HCT116 (cell line): ENCODE measurements at regions not wholly inside any gene's neighbourhood (a gene's known extent, or its start where the extent isn't known, plus 50 kb on each side); places are given as distances from the start of the nearest gene placed in this dataset.

ENCODE experiments used
- ATAC-seq: fragments of 200-7000 bp; cut with Tn5 transposase; 2 replicates; pipeline ENCODE4 v1.9.1; 2020; ENCODE audit warnings: mild to moderate bottlenecking, moderate library complexity
- BruUV-seq: library from RNA; stranded (reverse); fragments of 400-500 nt; replicated peaks from 2 replicates; lab custom pipeline; 2021; lab: Mats Ljungman, UMichigan
- CTCF ChIA-PET: fragments of 300-600 bp; sonication (Branson Sonifier 250); formaldehyde crosslinking; loops from one replicate; lab custom pipeline; 2021; ENCODE audit warnings: antibody characterized with exemption; lab: Charles Lee
- POLR2A ChIA-PET: fragments of 300-600, 350-600 bp; sonication (Branson Sonifier 250); formaldehyde crosslinking; loops from one replicate; lab custom pipeline; 2021; ENCODE audit warnings: antibody characterized with exemption; lab: Charles Lee
- RAD21 ChIA-PET, 2 experiments: fragments of 300-600 bp; sonication (Branson Sonifier 250); formaldehyde crosslinking; loops; one replicate each; lab custom pipeline; 2023; ENCODE audit warnings: low total read pairs in 2 of 2; ENCODE audit not compliant: uncharacterized antibody in 2 of 2, unreplicated experiment in 2 of 2, low non-redundant PET in 1 of 2; lab: Charles Lee
- DNase-seq: peaks from one replicate; pipeline ENCODE4 v3.0.0-alpha.2; 2010; ENCODE audit warnings: low read depth, low spot score
- H2AFZ ChIP-seq: fragments of 200-600 bp; shearing (Covaris generic), sonication (generic); 2 replicates; pipeline ENCODE4 v1.6.1; 2017; ENCODE audit warnings: low read depth, mixed run types, mixed read lengths, antibody characterized with exemption, low read length; ENCODE audit not compliant: poor library complexity, severe bottlenecking
- H3K27ac ChIP-seq: 2 replicates; pipeline ENCODE4 v1.5.1; 2012; ENCODE audit warnings: low read depth, low read length
- H3K27me3 ChIP-seq: fragments of 200-600 bp; sonication (generic); 2 replicates; pipeline ENCODE4 v1.6.1; 2016; ENCODE audit warnings: mixed run types, low read length, mixed read lengths; ENCODE audit not compliant: insufficient read depth
- H3K36me3 ChIP-seq, 2 experiments: fragments of 200-500 bp in 1 of 2; fragments of 200-600 bp in 1 of 2; sonication (Bioruptor generic) in 1 of 2; sonication (generic) in 1 of 2; 2 replicates each; pipeline versions ENCODE4 v1.5.1 to v1.6.1; 2014 to 2016; ENCODE audit warnings: low read length in 2 of 2, inconsistent platforms in 1 of 2, mixed read lengths in 1 of 2, mixed run types in 1 of 2; ENCODE audit not compliant: insufficient read depth in 2 of 2, control insufficient read depth in 1 of 2
- H3K4me1 ChIP-seq, 2 experiments: fragments of 200-600 bp in 1 of 2; sonication (generic) in 1 of 2; 2 replicates each; pipeline versions ENCODE4 v1.5.1 to v1.6.1; 2012 to 2017; ENCODE audit warnings: low read length in 2 of 2, inconsistent platforms in 1 of 2, mild to moderate bottlenecking in 1 of 2, mixed read lengths in 1 of 2, mixed run types in 1 of 2, moderate library complexity in 1 of 2; ENCODE audit not compliant: insufficient read depth in 2 of 2, control insufficient read depth in 1 of 2
- H3K4me2 ChIP-seq: fragments of 200-600 bp; sonication (generic); 2 replicates; pipeline ENCODE4 v1.6.1; 2017; ENCODE audit warnings: mixed run types, low read length, mixed read lengths
- H3K4me3 ChIP-seq, 2 experiments: fragments of 200-600 bp in 1 of 2; sonication (generic) in 1 of 2; replicated peaks in 1 of 2; 2 replicates each; pipeline ENCODE4 v1.5.1; 2011 to 2016; ENCODE audit warnings: low read length in 2 of 2, control low read depth in 1 of 2, low read depth in 1 of 2, mild to moderate bottlenecking in 1 of 2, mixed read lengths in 1 of 2, mixed run types in 1 of 2
- H3K79me2 ChIP-seq: fragments of 200-600 bp; sonication (generic); 2 replicates; pipeline ENCODE4 v1.6.1; 2017; ENCODE audit warnings: mild to moderate bottlenecking, mixed run types, low read length, moderate library complexity, mixed read lengths; ENCODE audit not compliant: insufficient read depth
- H3K9ac ChIP-seq: fragments of 200-600 bp; sonication (generic); 2 replicates; pipeline ENCODE4 v1.6.1; 2016; ENCODE audit warnings: low read length, mixed read lengths
- H3K9me2 ChIP-seq: fragments of 200-600 bp; sonication (generic), shearing (Covaris generic); 2 replicates; pipeline ENCODE4 v1.6.1; 2017; ENCODE audit warnings: mixed run types, mild to moderate bottlenecking, moderate library complexity; ENCODE audit not compliant: insufficient read depth
- H3K9me3 ChIP-seq, 2 experiments: fragments of 200-500 bp in 1 of 2; fragments of 200-600 bp in 1 of 2; sonication (Bioruptor generic) in 1 of 2; sonication (generic) in 1 of 2; 2 replicates each; pipeline ENCODE4 v1.6.1; 2014 to 2017; ENCODE audit warnings: low read length in 2 of 2, mixed read lengths in 2 of 2, inconsistent platforms in 1 of 2, low read depth in 1 of 2, mild to moderate bottlenecking in 1 of 2, mixed run types in 1 of 2, moderate library complexity in 1 of 2; ENCODE audit not compliant: control insufficient read depth in 1 of 2, insufficient read depth in 1 of 2
- H4K20me1 ChIP-seq: fragments of 200-600 bp; sonication (generic), shearing (Covaris generic); 2 replicates; pipeline ENCODE4 v1.6.1; 2017; ENCODE audit warnings: mixed run types, mild to moderate bottlenecking, moderate library complexity; ENCODE audit not compliant: insufficient read depth
- CBX3 ChIP-seq: IDR thresholded peaks from 2 replicates; pipeline ENCODE4 v1.6.1; 2012; ENCODE audit warnings: low read depth
- CEBPB ChIP-seq: IDR thresholded peaks from 2 replicates; pipeline ENCODE4 v1.6.1; 2012; ENCODE audit warnings: low read depth
- CTCF ChIP-seq, 3 experiments: fragments of 200-600 bp in 1 of 3; sonication (generic) in 1 of 3; IDR thresholded peaks in 2 of 3; conservative IDR thresholded peaks in 1 of 3; 2 replicates each; pipeline ENCODE4 v1.5.1; 2012 to 2017; ENCODE audit warnings: low read depth in 2 of 3, low read length in 2 of 3, antibody characterized with exemption in 1 of 3, borderline replicate concordance in 1 of 3, control low read depth in 1 of 3, mild to moderate bottlenecking in 1 of 3, mixed read lengths in 1 of 3, mixed run types in 1 of 3, moderate library complexity in 1 of 3; ENCODE audit not compliant: insufficient read depth in 1 of 3
- ELF1 ChIP-seq: IDR thresholded peaks from 2 replicates; pipeline ENCODE4 v1.6.1; 2012; ENCODE audit warnings: low read depth, borderline replicate concordance
- EZH2 ChIP-seq: fragments of 200-600 bp; sonication (generic); IDR thresholded peaks from 2 replicates; pipeline ENCODE4 v1.6.1; 2017; ENCODE audit warnings: antibody characterized with exemption, mixed run types
- EZH2phosphoT487 ChIP-seq: fragments of 200-600 bp; IDR thresholded peaks from 2 replicates; pipeline ENCODE4 v1.6.1; 2018; ENCODE audit warnings: antibody characterized with exemption, borderline replicate concordance
- FOSL1 ChIP-seq: IDR thresholded peaks from 2 replicates; pipeline ENCODE4 v1.6.1; 2012; ENCODE audit warnings: low read depth
- JUND ChIP-seq: IDR thresholded peaks from 2 replicates; pipeline ENCODE4 v1.6.1; 2012
- MAX ChIP-seq: IDR thresholded peaks from 2 replicates; pipeline ENCODE4 v1.6.1; 2012
- POLR2A ChIP-seq: IDR thresholded peaks from 2 replicates; pipeline ENCODE4 v1.7.0; 2011; ENCODE audit warnings: borderline replicate concordance; ENCODE audit not compliant: insufficient read depth, insufficient read length; ENCODE audit errors: extremely low read depth
- RAD21 ChIP-seq: IDR thresholded peaks from 2 replicates; pipeline ENCODE4 v1.6.1; 2012; ENCODE audit warnings: low read depth, mild to moderate bottlenecking
- REST ChIP-seq: IDR thresholded peaks from 2 replicates; pipeline ENCODE4 v1.6.1; 2012; ENCODE audit warnings: low read depth
- SIN3A ChIP-seq: IDR thresholded peaks from 2 replicates; pipeline ENCODE4 v1.6.1; 2012; ENCODE audit warnings: low read depth
- SP1 ChIP-seq: IDR thresholded peaks from 2 replicates; pipeline ENCODE4 v1.6.1; 2012; ENCODE audit warnings: low read depth
- YY1 ChIP-seq: IDR thresholded peaks from 2 replicates; pipeline ENCODE4 v1.6.1; 2011; ENCODE audit warnings: low read length, low read depth, moderate library complexity, mild to moderate bottlenecking; ENCODE audit not compliant: insufficient replicate concordance; ENCODE audit errors: extremely low read depth
- ZBTB33 ChIP-seq: IDR thresholded peaks from 2 replicates; pipeline ENCODE4 v1.6.1; 2011; ENCODE audit warnings: mild to moderate bottlenecking, low read length, moderate library complexity; ENCODE audit not compliant: insufficient replicate concordance; ENCODE audit errors: extremely low read depth
- ZFX ChIP-seq: fragments of 450-650 bp; IDR thresholded peaks from 2 replicates; pipeline ENCODE4 v1.6.1; 2017
- ZNF274 ChIP-seq: fragments of 200-500 bp; sonication (Bioruptor generic); IDR thresholded peaks from 2 replicates; pipeline ENCODE4 v1.6.1; 2014; ENCODE audit warnings: mild to moderate bottlenecking, low read depth, low read length, inconsistent platforms
- intact Hi-C: fragments of 100-400 bp; cut with micrococcal nuclease; formaldehyde crosslinking; loops from 2 replicates; pipeline ENCODE4 v1.10.0; 2022

GRCh38 chr4:13706120-13706519 is 78.6 kb upstream of the BOD1L1 start:
- H3K4me2 ChIP-seq: no peak overlapping the region
- CTCF ChIA-PET: no interaction called here
- TF ChIP-seq JUND: no peak
- TF ChIP-seq CTCF (IDR thresholded peaks at IDR 0.05 in 2 of 3, conservative IDR thresholded peaks at IDR 0.05 in 1 of 3; ENCODE audit: borderline replicate concordance in 1 of 3, insufficient read depth in 1 of 3, low read depth in 2 of 3, low read length in 2 of 3): no peak
- no peak for TF ChIP-seq EZH2phosphoT487
- TF ChIP-seq REST: no peak
- TF ChIP-seq ELF1: no peak
- TF ChIP-seq EZH2: no peak
- no peak for TF ChIP-seq SP1
- no peak for TF ChIP-seq ZFX
- no peak for TF ChIP-seq CBX3
- no peak for TF ChIP-seq ZNF274
- no peak for TF ChIP-seq CEBPB
- TF ChIP-seq FOSL1: no peak
- no peak for TF ChIP-seq POLR2A
- TF ChIP-seq SIN3A: no peak
- TF ChIP-seq YY1: no peak
- TF ChIP-seq RAD21: no peak
- TF ChIP-seq ZBTB33: no peak
- no peak for TF ChIP-seq MAX
- no peaks in the 10 kb centered on the region for H3K9me3 ChIP-seq
- no peaks in the 10 kb centered on the region for H3K36me3 ChIP-seq
- DNase-seq: no peak
- no peak overlapping the region for H2AFZ ChIP-seq
- no TSS peak for BruUV-seq
- no peak overlapping the region for H3K4me3 ChIP-seq
- RAD21 ChIA-PET: no interaction called here
- intact Hi-C loops: no loop called here
- H3K27ac ChIP-seq: no peak overlapping the region
- ATAC-seq: no peak
- H3K4me1 ChIP-seq: no peaks in the 10 kb centered on the region
- H3K9ac ChIP-seq: no peak overlapping the region
- no peaks in the 10 kb centered on the region for H3K27me3 ChIP-seq
- no peaks in the 10 kb centered on the region for H3K9me2 ChIP-seq
- no peaks in the 10 kb centered on the region for H3K79me2 ChIP-seq
- H4K20me1 ChIP-seq: no peaks in the 10 kb centered on the region
- POLR2A ChIA-PET: no interaction called here
